Pancreas (tissue), 10 donors: ENCODE measurements at regions not wholly inside any gene's neighbourhood (a gene's known extent, or its start where the extent isn't known, plus 50 kb on each side); places are given as distances from the start of the nearest gene placed in this dataset.

Source experiments
- ATAC-seq, 4 donors: fragments of 200-7000 bp; cut with Tn5 transposase; one replicate each; pipeline versions ENCODE4 v1.8.0 to v1.9.1; 2020; ENCODE audit warnings: mild to moderate bottlenecking in 4 of 4, moderate library complexity in 4 of 4
- DNase-seq, 6 donors: peaks; one replicate each; pipeline ENCODE4 v3.0.0-alpha.2; 2020
- FAIRE-seq: peaks from 2 replicates; lab custom pipeline; 2012; peaks lifted over from hg19 to GRCh38; lab: Jason Lieb, UNC
- H3K27ac ChIP-seq, 4 donors: fragments of 200-600 bp; sonication (generic); 1 replicate in 3 of 4; 2 replicates in 1 of 4; pipeline versions ENCODE4 v1.5.0 to v1.8.0; 2020
- H3K27me3 ChIP-seq, 4 donors: fragments of 200-600 bp; one replicate each; pipeline ENCODE4 v1.8.0; 2021
- H3K36me3 ChIP-seq, 3 donors: fragments of 200-600 bp; sonication (generic) in 1 of 3; one replicate each; pipeline versions ENCODE4 v1.5.0 to v1.8.0; 2020 to 2021
- H3K4me1 ChIP-seq, 3 donors: fragments of 200-600 bp; one replicate each; pipeline ENCODE4 v1.8.0; 2021
- H3K4me3 ChIP-seq, 4 donors: fragments of 200-600 bp; sonication (generic) in 2 of 4; one replicate each; pipeline versions ENCODE4 v1.5.0 to v1.8.0; 2020 to 2021
- H3K9me3 ChIP-seq, 4 donors: fragments of 200-600 bp; one replicate each; pipeline ENCODE4 v1.8.0; 2021
- CTCF ChIP-seq, 4 donors: fragments of 200-600 bp; sonication (generic) in 3 of 4; IDR thresholded peaks; one replicate each; pipeline versions ENCODE4 v1.5.0 to v1.8.0; 2021; ENCODE audit warnings: antibody characterized with exemption in 4 of 4
- WGBS, 2 donors: extraction: QIAGEN DNeasy Blood & Tissue Kit; methylation state at CpG; one replicate each; pipeline ENCODE4 v1.1.7; 2013; 5-methylcytosine and 5-hydroxymethylcytosine counted together
- intact Hi-C, 3 donors: fragments of 100-400 bp; cut with DNase I; formaldehyde crosslinking; loops; one replicate each; pipeline versions ENCODE4 v1.11.1 to v1.14.2; 2022
- donor health status: healthy with polysubstance abuse.
- donor health status: DM: no; HTN: no; CAD: no; lungs with moderate emphysema.
- donor health status: DM: no; HTN: no; CAD: no.
- donor health status: control.
- donor health status: control.
- donor health status: Bipolar disorder and iron deficiency.
- donor health status: DM: yes; HTN: yes; CAD: no.
- donor health status: DM: no; HTN: no; CAD: no.
- donor health status: DM: no; HTN: no; CAD: no.
- donor health status: DM: yes; HTN: yes; CAD: no.

GRCh38 chr13:78036841-78037240, 118.2 kb upstream of the EDNRB start:
- TF ChIP-seq CTCF (IDR thresholded peaks at IDR 0.05), result no peak
- H3K4me3 ChIP-seq, result no peak overlapping the region
- no peaks in the 10 kb centered on the region for H3K27me3 ChIP-seq
- ATAC-seq (no peak), DNase-seq (no peak), FAIRE-seq (no peak)
- no peaks in the 10 kb centered on the region for H3K36me3 ChIP-seq
- no peaks in the 10 kb centered on the region for H3K4me1 ChIP-seq
- intact Hi-C loops, result no loop called here
- no peak overlapping the region for H3K27ac ChIP-seq
- H3K9me3 ChIP-seq, result no peaks in the 10 kb centered on the region

- no peak for ATAC-seq
- 52 to 73% methylated on average over 1 of the region's 1 CpG for WGBS, 2 donors
- H3K27me3 ChIP-seq, result no peaks in the 10 kb centered on the region
- TF ChIP-seq CTCF (IDR thresholded peaks at IDR 0.05), result no peak
- intact Hi-C loops, result no loop called here
- no peak for DNase-seq
- H3K27ac ChIP-seq, result no peak overlapping the region
- FAIRE-seq, result no peak
- no peaks in the 10 kb centered on the region for H3K9me3 ChIP-seq
- H3K36me3 ChIP-seq, result no peaks in the 10 kb centered on the region
- H3K4me1 ChIP-seq, result peaks cover 0 to 4% (median 0%) of the 10 kb centered on the region in 3 donors
- no peak overlapping the region for H3K4me3 ChIP-seq
These were observed 116.9 kb upstream of the EDNRB start for GRCh38 chr13:78035500-78035899.

- Histone ChIP-seq H3K4me3 (no peak overlapping the region), H3K27me3 (no peaks in the 10 kb centered on the region), H3K9me3 (no peaks in the 10 kb centered on the region), H3K4me1 (peaks cover 0 to 4% (median 0%) of the 10 kb centered on the region in 3 donors), H3K36me3 (no peaks in the 10 kb centered on the region), H3K27ac (no peak overlapping the region)
- intact Hi-C loops, result no loop called here
- no peak for TF ChIP-seq CTCF (IDR thresholded peaks at IDR 0.05)
- ATAC-seq, result no peak
- no peak for FAIRE-seq
- DNase-seq, result no peak
- 49 to 56% methylated on average over 3 of the region's 3 CpGs for WGBS, 2 donors
These were observed 114.9 kb upstream of the EDNRB start for GRCh38 chr13:78033509-78033908.

- no peak for TF ChIP-seq CTCF (IDR thresholded peaks at IDR 0.05)
- Histone ChIP-seq H3K4me3 (no peak overlapping the region), H3K9me3 (no peaks in the 10 kb centered on the region), H3K36me3 (no peaks in the 10 kb centered on the region), H3K4me1 (peaks cover 0 to 4% (median 0%) of the 10 kb centered on the region in 3 donors), H3K27ac (no peak overlapping the region), H3K27me3 (no peaks in the 10 kb centered on the region)
- FAIRE-seq (no peak), ATAC-seq (no peak), DNase-seq (no peak)
- intact Hi-C loops, result no loop called here
These were observed 113.5 kb upstream of the EDNRB start for GRCh38 chr13:78032132-78032531.

- ATAC-seq (no peak), FAIRE-seq (no peak)
- H3K27me3 ChIP-seq, result no peaks in the 10 kb centered on the region
These were observed 111.8 kb upstream of the EDNRB start for GRCh38 chr13:78030341-78030896.

More at GRCh38 chr13:78030341-78030896, 111.8 kb upstream of the EDNRB start:
- Histone ChIP-seq H3K4me1 (peaks cover 0 to 4% (median 0%) of the 10 kb centered on the region in 3 donors), H3K36me3 (no peaks in the 10 kb centered on the region), H3K27ac (no peak overlapping the region), H3K4me3 (no peak overlapping the region), H3K9me3 (no peaks in the 10 kb centered on the region)
- 36 to 58% methylated on average over 2 of the region's 2 CpGs for WGBS, 2 donors
- intact Hi-C loops, result no loop called here
- DNase-seq, result no peak
- TF ChIP-seq CTCF (IDR thresholded peaks at IDR 0.05), result no peak
